ENCODE measurements at regions not wholly inside any gene's neighbourhood (a gene's known extent, or its start where the extent isn't known, plus 50 kb on each side); places are given as distances from the start of the nearest gene placed in this dataset.

DNA sequence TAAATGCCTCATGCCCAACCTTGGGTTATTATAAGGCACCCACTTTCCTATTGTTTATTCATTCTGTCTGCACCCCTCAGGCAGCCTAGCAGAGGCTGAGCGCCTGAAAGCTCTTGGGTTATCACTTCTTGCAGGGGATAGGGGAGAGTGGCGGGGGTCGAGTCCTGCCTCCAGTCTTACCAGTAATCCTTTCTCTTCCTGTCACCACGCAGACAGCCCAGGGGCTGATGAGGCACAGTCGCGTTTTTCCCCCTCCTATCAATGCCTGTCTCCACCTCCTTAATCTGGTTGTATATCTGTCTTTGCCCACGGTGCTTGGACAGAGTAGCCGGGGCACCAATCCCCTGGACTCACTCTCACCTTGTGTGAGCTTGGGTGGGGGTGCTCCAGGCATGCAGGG, 733.1 kb downstream of the MATN1 start:
- intact Hi-C loops (cut with DNase I): no loop called here
- DNase-seq (ENCODE audit: missing footprints) (no peak), ATAC-seq (no peak)

DNA sequence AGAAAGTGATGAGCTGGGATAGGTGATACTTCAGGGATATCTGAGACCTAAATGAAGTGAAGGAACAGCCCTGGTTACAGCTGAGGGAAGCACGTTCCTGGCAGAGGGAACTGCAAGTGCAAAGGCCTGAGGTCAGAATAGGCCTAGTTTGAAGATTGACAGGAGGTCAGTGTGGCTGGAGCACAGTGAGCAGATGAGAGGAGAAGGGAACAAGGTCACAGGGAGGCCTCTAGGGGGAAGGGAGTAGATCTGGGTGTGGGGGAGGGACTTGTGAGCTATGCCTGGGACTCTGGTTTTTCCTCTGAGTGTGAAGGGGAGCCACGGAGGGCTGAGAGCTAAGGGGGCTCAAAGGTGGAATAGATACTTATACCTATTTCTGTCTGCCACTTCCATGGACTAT, 736.4 kb downstream of the MATN1 start:
- ATAC-seq: no peak
- no peak for DNase-seq (ENCODE audit: missing footprints)
- intact Hi-C loops (cut with DNase I): no loop called here

DNA sequence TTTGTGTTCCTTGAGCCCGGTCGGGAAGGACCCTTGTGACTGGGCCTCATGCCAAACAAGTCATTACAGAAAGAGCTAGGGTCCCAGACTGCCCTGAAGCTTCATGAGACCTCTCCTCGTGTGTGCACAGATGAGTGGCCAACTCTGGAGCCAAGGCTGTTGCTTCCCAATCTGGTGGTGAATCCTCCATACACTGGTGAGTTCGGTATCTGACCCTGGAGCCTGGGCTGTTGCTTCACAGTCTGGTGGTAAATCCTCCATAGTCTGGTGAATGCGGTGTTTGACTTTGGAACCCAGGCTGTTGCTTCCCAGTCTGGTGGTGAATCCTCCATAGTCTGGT, 737.8 kb downstream of the MATN1 start:
- DNase-seq (ENCODE audit: missing footprints): no peak
- intact Hi-C loops (cut with DNase I): no loop called here
- no peak for ATAC-seq

DNA sequence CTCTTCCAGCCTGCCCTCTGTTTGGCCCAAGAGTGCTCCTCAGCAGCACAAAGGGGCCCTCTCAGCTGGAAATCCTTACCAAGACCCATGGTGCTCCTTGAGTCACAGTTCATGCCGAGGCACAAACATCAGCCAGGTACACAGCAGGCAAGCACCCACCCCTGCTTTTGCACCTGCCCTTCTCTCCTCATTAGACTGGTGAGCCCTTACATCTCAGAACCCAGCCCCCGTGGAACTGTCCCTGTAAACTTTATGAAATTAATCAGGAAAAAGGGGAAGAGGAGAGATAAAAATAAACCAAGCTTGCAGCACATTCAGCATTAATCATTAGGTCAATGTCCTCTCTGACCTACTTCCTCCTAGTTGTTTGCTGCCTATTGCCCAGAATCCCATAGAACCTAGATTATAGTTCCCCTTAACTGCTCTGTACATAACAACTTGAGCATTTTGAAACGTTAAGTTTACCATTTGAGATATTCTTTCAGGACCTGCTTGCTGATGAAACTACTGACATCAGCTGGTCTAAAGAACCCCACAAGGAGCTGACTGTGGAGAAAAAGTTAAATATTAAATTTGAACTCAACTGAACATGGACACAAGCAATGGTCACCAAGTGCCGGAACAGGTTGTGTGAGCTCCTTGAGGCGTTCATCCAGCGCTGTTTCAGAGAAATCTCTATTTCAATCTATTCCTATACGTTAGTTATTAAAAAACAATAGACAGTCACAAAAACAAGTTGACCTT, 738.4 kb downstream of the MATN1 start:
- DNase-seq (ENCODE audit: missing footprints) (no peak), ATAC-seq (peak; percentile 37)
- intact Hi-C loops (cut with DNase I): no loop called here

DNA sequence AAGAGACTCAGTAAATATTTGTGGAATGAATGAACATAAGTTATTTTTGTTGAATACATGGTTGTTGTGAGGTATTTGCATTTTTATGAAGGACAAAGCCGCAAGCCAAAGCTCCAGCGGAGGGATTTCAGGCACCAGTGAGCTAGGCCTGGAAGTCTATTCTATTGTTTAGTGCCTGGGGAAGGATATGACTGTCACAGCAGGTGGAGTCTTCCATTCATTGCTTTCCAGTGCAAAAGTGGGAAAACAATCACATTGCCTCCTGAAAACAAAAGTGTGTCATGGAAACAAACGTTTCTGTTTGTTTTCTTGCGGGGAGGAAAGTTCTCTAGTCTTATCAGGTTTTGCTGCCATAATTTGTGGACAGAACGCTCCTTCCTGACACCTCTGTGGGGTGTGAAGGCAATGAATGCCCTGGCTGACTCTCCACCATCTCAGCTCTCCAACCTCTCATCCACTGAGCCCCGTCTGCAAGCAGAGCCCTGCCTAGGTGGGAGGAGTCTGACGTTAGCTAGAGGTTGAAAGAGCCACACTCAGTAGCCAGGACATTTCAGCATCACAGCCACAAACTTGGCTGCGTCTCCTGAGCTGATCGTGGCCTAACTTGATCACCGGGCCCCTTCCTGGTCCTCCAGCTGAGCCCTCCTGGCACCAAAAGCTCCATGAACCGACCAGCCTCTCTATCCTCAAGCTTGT, 739.1 kb downstream of the MATN1 start:
- DNase-seq (ENCODE audit: missing footprints): no peak
- ATAC-seq: no peak

DNA sequence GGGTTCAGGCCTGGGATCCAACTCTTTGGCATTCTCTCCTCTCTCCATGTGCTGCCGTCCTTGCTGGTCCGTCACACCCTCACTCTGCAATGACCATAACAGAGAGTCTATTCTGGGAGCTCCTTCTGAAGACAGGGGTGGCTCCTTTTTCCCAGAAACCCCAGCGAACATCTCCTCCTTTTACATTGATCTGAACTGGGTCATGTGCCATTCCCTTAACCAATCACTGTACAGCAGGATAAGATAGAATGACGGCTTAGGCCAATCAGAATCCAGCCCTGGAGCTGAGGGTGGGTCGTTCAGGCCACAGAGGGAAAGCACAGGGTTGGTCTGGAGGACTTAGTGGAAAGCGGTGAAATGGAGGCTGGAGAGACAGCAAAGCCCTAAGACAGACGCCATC, 740.1 kb downstream of the MATN1 start:
- intact Hi-C loops (cut with DNase I): no loop called here
- ATAC-seq (no peak), DNase-seq (ENCODE audit: missing footprints) (no peak)

More for the DNA sequence above, 739.1 kb downstream of the MATN1 start:
- intact Hi-C loops (cut with DNase I): no loop called here

DNA sequence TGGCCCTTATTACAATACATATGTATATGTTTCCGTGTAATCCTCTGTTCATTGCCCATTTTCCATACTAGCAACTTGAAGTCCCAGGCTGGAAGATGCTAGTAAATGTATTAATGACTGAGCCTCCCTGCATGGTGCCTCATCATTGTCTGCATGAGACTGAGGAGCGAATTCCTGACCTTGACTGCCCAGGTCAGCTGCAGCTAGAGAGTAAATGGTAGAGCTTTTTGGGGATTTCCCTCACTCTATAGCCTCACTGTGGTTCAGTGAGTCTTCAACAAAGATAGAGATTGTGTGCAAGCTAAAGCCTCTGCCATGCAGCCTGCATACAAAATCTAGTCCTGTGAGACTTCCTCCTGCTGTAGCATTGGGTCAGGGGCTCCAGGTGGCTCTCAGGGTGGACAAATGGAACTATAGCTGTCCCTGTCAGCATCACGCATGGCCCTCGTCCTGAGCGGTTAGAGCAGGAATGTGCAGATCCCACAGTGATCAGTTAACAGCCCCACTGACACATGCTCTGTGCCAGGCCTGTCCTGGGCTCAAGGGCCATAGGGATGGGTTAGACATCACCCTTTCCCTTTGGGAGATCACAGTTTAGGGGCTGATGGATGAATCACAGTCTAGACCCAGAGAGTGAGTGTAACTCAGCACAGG, 741.7 kb downstream of the MATN1 start:
- intact Hi-C loops (cut with DNase I): no loop called here
- ATAC-seq (no peak), DNase-seq (ENCODE audit: missing footprints) (no peak)

DNA sequence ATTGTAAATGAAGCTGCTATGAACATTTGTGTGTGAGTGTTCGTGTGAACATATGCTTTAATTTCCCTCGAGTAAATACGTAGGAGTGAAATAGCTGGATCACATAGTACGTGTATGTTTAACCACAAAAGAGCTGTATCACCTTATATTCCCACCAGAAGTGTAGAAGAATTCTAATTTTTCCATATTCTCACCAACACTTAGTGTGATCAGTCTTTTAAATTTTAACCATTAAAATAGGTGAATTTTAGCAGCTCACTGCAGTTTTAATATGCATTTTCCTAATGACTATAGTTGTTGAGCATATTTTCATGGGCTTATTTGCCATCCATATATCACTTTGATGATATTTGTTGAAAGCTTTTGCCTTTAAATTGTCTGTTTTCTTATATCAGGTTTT, 741.2 kb downstream of the PTPRU start:
- ATAC-seq: no peak
- intact Hi-C loops (cut with DNase I): no loop called here
- no peak for DNase-seq (ENCODE audit: missing footprints)

DNA sequence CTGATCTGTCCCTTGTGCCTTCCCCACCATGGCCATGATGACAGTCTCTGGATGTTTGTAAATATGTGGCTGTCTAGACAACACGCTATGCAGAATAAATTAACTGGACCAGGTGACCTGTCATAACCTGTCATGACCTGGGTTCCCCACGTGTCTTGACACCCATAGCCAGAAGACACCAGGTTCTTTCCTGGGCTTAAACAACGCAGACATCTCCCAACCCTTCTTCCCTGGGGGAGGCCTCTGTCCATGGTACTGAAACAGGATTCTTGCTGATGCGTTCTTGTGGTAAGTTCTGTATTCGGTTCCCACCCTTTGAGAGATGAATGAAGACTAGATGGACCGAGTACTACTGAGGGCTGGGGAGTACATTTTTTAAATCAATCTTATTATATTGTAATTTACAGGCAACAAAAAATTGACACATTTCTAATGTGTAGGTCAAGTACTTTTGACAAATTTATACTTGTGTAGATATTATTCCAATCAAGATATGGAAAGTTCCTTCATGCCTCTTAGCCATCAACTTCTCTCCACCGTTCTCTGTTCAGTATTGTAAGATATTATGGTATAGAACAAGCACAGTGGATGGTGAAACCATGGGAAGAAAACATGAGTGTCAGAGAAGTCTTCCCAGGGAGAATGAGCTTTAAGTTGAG, 738.8 kb downstream of the PTPRU start:
- intact Hi-C loops (cut with DNase I): no loop called here
- no peak for ATAC-seq
- no peak for DNase-seq (ENCODE audit: missing footprints)

DNA sequence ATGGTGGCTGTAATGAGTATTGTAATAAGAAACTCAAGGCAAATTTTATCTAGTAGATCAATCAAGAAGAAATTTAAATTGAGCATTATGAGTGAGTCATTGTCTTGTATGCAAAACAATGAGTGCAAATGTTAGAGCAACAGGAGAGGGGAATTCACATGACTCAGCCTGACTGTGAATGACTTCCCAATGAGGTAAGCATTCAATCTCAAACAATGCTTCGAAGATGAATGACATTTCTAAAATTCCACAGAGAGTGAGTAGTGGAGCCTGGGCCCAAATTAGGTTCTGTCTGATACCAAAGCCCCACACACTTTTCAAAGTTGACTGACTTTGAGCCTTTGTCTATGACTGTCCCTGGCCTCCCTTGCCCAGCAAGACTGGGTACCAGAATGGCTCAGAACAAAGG, 738.0 kb downstream of the PTPRU start:
- no peak for ATAC-seq
- no peak for DNase-seq (ENCODE audit: missing footprints)
- intact Hi-C loops (cut with DNase I): no loop called here

DNA sequence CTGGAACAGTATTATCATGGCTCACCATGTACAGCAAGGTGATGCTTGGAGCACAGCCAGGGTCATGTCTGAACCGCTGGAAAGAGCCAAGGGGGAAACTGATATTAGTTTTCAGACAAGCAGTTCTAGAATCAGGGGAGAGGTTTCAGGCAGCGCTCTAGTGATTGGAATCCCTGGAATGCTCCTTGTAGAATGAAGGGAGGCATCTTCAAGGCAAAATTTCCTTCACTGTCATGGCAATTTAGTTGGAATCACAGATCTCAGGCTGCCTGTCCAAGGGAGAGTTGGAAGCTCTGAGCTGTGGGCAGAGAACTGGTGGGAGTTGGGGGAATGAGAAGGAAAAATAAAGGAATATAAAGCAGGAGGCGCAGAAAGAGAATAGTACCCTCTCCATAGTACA, 737.1 kb downstream of the PTPRU start:
- DNase-seq (ENCODE audit: missing footprints): no peak
- ATAC-seq: no peak
- intact Hi-C loops (cut with DNase I): no loop called here

DNA sequence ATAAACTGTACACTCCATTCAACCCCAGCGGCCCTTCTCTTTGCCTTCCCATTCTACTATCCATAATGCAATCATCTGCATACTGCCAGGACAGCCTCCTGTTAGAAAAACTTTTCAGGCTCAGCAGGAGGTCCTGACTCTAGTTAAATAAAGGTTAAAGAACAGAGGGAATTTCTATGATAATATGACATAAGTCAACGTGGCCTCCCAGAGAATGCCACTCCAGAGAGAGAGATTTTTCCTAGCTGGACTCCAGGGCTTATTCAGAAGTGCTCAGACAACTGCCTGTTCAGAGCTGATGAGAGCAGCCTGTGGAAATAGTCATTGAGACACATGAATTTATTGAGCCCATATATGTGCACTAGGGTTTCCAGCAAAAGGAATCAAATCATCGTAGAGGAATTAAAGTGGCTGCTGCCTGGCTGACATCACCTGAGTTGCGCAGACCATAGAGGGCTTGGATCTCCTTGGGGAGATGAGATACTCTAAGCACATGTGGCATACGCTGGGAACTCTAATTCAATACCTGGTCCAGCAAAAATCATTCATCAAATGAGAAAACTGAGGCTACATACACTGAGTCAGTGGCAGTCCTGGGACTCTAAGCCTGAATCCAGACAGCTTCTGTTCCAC, 736.2 kb downstream of the PTPRU start:
- no peak for DNase-seq (ENCODE audit: missing footprints)
- intact Hi-C loops (cut with DNase I): no loop called here
- ATAC-seq: no peak

DNA sequence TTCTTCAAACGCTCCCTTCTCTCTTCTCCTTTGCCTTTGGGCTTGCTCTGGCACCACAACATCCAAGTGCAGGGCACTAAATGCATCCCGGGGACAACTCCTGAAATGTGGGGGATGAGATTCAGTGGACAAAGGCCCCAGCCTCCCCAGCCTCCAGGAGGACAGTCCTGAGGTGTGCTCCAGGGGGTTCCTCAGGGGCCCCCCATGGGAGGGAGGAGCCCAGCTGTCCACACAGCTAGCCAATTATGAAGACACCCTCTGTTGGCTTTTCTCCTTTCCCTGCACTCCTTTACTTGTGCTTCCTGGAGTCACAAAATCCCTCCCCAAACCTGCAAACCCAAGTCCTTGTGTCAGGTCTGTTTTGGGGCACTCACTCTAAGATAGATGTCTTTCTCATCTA, 735.4 kb downstream of the PTPRU start:
- intact Hi-C loops (cut with DNase I): no loop called here
- no peak for ATAC-seq
- DNase-seq (ENCODE audit: missing footprints): no peak

DNA sequence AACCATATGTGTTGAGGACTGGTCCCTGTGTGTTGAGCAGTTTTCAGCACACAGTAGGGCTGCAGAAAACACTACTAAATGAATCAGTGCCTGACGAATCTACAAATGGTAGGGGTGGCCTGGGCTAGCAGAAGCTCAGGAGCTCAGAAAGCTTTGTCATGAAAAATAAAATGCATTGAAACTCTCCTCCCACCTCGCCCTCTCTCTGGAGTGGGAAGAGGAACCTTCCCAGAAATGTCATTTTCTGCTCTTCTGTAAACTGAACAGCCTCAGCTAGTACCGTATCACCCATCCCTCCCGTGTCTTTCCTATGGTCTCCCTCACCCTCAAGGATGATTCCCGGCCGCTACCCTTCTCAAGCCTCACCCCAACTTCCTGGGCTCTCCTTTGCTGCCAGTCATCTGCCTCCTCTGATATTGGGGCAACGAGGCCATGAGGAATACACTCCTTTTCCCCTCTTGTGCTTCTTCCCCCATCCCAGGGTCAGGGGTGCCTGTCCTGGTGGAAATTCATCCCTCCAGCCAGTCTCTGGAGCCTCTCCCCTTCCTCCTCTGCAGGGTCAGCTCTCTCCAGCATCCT, 734.5 kb downstream of the PTPRU start:
- DNase-seq (ENCODE audit: missing footprints) (no peak), ATAC-seq (no peak)
- intact Hi-C loops (cut with DNase I): no loop called here

DNA sequence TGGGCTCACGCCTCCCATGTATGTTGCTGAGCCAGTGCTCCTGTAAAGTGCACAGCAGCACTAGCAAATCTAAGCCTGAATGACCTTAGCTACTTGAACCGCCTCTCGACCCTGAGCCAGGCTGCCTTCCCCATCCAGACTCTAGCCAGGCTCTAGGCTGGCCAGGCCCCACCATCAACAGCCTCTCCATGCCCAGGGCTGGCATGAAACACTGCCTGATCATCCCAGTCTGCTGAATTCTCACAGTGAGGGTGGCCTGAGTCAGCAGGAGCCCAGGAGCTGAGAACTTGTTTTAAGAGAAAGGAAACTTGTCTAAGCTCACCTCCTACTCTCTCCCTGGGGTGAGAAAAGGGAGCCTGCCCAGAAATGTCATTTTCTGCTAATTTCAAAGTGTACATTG, 733.3 kb downstream of the PTPRU start:
- DNase-seq (ENCODE audit: missing footprints) (no peak), ATAC-seq (no peak)
- intact Hi-C loops (cut with DNase I): no loop called here

DNA sequence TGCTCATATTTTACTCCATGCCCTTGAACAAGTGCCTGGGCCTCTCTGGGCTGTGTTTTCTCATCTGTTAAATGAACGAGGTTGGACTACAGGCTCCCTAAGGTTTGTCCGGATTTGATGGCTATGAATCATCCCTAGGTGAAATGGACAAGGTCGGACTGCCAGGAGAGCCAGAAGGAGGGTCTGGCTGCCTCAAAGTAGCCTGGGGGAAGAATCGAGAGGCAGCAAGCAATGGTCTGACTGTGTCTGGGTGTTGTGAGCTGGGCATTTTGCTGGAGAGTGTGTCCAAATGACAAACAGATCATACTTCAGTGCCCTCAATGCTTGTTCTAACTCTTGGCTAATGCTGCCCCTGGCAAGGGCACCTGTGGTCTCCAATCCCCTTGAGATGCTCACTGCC, 730.9 kb downstream of the PTPRU start:
- no peak for ATAC-seq
- intact Hi-C loops (cut with DNase I): no loop called here
- no peak for DNase-seq (ENCODE audit: missing footprints)

DNA sequence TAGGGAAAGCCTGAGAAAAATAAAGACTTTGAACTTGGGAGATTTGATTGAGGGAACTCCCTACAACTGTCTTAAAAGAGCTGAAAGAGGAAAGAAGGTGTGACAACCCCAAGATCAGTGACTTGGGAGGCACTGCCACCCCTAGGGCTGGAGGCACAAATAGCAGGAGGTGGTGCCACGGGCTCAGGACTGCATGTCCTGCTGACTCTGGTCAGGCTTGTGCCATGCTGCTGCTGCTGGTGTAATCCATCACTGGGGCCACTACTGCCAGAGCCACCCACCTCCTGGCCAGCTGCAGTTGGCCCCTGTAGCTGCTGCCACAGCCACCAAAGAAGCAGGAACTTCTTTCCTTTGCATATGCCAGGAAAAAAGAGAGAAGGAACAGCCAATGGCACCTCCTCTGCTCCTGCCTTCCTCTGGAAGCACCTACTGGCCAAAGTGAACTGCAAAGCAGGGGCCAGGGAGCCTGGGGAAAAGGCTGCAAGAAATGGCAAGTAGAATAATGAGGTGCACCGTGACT, 730.3 kb downstream of the PTPRU start:
- intact Hi-C loops (cut with DNase I): no loop called here
- no peak for DNase-seq (ENCODE audit: missing footprints)
- no peak for ATAC-seq

DNA sequence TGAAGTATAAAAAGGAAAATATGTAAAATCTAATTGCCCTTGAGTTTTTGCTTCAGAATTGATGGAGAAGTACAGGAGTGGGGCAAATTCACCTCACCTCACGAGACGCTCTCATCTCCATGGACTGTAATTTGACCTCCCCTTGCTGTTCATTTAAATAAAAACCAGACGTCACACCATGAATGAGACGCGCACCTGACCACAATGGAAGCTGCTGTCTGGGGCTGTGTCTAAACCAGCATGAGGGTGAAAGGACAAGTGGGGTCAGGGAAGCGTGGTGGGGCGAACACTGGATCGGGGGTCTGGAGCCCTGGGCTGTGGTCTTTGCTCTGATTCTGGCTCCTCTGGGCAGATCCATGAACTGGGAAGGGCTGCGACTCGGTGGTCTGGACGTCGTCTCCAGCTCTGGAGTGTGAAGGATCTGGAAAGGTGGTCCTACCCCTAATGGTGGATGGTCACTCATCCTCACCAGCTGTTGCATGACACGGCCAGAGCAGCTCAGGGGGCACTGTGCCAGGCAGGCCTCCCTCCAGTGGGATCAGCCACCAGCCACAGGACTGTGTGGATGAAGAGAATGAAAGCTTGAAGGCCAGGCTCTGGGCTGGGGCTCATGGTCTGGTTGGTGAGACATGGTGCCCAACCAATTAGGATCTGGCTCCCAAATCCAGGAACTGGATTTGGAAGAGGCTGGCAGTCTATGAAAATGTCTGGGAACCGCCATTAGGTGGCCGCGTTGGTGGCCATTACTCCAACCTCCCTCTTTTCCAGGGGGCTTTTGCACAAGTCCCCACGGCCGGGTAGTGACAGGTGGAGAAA, 728.6 kb downstream of the PTPRU start:
- intact Hi-C loops (cut with DNase I): no loop called here

More for the DNA sequence above, 728.6 kb downstream of the PTPRU start:
- ATAC-seq (no peak), DNase-seq (ENCODE audit: missing footprints) (no peak)
